HG03565 (cell line): ENCODE measurements at regions not wholly inside any gene's neighbourhood (a gene's known extent, or its start where the extent isn't known, plus 50 kb on each side); places are given as distances from the start of the nearest gene placed in this dataset.
A peak's percentile ranks its signal among the peaks of the same experiment; 100 is the strongest.

ENCODE experiments used
- ATAC-seq: cut with Tn5 transposase; IDR thresholded peaks from one replicate; pipeline ENCODE4 v1.9.1; 2021; ENCODE audit warnings: mild to moderate bottlenecking, moderate library complexity; ENCODE audit not compliant: unreplicated experiment

- ATAC-seq: no peak
Measured at GRCh38 chr12:19971361-19972280, 396.7 kb upstream of the PDE3A start.

DNA sequence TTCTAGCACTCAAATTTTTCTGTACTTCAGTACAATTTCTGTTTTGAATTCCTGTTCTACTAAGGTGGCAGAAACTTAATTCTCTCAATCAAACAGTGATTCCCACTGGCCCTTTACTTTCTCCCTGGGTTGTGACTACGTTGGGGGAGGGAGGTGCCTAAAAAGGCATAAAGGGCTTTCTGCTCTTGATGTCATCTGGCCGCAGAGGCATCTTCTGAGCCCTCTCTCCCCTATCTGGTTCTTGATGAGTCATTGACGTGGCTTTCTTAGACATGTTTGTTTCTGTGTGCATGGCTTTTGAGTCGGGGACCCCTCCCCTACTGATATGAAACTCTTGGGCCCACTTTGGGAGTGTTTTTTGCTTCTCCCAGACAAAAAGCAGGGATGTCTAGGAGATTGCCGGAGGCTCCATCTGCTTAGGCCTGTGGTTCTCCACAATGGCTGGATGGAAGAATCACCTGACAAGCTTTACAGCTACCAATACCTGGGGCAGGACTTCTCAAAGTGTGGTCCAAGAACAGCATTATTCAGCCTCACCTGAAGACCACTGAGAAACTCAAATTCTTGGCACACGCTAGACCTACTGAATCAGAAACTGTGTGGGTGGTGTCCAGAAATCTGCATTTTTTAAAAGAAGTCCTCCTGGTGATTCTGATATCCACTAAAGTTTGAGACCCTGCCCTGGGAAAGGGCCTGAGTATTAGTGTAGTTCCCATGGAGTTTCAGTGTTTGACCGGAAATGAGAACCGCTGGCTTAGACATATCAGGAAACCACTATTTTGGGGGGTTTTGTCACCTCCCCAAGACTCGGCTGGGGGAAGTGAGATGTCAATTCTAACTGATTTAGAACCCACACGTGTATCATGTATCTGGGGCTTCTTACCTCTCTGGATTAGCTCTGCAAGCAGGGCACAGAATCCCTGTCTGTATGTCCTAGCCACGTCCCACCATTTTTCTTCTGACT, 395.7 kb upstream of the PDE3A start:
- ATAC-seq: peak; percentile 58

DNA sequence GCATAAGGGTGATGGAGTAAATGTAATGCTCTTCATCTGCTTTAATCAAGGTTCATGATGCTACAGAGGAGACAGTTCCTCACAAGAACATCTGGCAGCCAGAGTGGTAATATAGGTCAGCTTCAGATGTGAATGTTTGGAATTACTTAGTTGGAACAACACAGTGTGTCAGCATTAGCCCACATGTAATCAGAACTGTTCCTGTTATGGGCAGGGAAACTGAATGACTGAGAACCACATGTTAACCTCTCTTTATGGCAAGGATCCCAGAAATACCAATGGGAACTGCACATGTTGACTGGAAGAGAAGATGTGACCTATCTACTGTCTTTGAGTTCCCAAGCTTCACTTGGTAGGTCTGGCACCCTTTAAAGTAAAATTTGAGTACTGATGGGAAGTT, 390.1 kb upstream of the PDE3A start:
- ATAC-seq: no peak

- ATAC-seq: no peak
Measured at GRCh38 chr12:19979584-19979983, 388.8 kb upstream of the PDE3A start.

- ATAC-seq: no peak
Measured at GRCh38 chr12:19981944-19982343, 386.4 kb upstream of the PDE3A start.

GRCh38 chr12:19988001-19988400, 380.3 kb upstream of the PDE3A start:
- ATAC-seq: no peak

DNA sequence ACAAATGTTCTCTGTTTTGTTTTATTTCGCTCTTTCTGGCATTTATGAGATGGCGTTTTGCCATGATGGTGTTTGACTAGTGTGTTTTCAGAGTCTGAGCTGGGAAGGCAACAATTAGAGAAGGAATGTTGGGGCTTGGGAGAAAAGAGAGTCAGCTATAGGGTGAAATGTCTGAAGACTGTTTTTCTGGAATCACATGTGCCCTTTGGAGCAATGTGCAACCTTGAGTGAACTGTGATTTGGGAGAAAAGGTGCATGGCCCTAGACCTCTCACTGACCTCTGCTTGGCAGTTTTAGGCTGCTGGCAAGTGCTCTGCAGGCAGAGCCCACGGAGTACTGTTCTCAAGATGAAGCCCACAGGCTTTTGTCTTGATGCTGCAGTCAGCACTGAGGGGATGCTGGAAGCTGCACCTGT, 379.9 kb upstream of the PDE3A start:
- no peak for ATAC-seq

- no peak for ATAC-seq
Measured at GRCh38 chr12:19988948-19989347, 379.4 kb upstream of the PDE3A start.

DNA sequence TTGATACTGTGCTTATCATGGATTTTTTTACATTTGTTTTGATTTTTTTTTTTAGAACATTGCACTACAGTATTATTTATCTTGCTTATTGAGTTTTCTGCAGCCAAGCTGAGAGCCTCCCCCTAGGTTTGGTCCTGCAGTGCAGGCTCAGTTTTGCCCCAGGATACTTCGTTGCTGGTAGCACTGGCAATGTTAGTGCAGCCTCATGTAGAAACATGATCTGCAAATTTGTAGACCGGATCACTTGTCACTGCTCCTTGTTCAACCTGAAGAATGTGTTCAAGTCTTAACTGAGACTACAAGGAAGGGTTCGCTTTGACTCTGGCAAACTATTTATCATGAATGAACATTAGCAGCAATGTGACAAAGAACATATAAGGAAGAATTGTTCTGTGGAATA, 377.2 kb upstream of the PDE3A start:
- ATAC-seq: no peak

GRCh38 chr12:19992311-19992710, 376.0 kb upstream of the PDE3A start:
- no peak for ATAC-seq

DNA sequence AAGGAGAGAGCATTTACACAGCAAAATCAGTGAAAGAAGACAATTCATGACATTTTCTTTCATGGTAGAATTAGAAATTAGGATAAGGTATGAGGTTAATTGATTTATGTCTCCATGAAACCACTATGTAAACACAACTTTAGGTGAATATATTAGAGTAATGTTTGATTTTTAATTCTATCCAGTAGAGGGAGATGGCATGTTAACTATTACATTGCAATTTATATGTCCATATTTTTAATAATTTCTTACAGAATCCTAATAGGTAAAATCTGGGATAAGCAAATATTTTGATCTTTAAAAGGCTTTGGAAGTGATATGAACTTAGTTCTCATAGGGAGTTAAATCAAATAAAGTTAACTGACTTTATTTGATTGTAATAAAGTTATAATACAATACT, 373.4 kb upstream of the PDE3A start:
- no peak for ATAC-seq

- no peak for ATAC-seq
Measured at GRCh38 chr12:19997656-19998400, 370.5 kb upstream of the PDE3A start.

DNA sequence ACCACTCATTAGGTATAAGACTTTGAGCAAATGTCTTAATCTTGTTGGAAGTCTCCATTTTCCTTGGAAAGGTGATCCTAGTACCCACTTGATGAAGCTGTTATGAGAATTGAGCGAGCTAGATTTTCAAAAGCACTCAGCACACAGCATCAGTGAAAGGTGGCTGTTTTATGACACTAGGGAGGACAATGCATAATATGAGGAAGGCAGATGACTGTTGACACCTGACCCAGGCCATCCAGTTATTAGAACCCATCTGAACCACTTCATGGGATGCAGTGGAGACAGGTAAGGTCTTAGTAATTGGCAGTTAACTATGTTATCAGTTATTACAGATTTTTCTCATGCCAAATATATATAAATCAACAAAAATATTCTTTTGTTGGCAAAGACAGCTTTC, 369.9 kb upstream of the PDE3A start:
- ATAC-seq: no peak

DNA sequence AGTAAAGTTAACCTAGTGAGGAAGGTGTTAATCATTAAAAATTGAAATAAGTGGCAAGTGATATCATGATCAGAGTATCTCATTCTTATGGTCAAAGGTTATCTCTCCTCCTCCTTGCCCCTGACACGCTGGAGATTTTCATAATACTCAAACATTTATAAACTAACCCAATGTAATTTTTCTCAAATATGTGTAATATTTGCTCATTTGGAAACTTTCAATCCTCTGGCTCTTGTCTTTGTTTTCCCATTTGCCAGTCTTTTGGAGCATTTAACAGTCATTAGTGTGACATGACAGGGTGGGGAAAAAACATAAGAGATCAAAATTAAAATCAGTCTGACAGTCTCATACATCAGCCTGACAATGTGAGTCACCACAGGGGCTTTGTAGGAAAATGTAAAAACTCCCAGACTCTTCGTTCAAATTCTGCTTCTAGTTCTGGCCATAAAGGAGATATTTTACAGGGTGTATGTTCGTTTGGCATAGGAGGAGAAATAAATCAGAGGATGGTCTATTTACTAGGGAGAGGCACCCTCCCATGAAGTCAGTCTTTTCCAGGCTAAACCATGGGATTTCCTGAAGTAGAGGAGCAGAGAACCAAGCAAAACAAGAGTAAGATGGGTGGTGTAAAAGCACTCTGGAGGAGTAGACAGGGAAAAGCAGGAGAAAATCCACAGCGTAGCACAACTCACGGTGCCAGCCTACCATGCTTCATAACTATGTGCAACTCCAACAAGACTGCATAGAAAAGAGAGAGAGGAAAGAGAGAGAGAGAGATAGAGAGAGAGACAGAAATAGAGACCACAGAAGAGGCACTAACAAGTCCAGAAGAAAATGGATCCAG, 369.2 kb upstream of the PDE3A start:
- no peak for ATAC-seq

DNA sequence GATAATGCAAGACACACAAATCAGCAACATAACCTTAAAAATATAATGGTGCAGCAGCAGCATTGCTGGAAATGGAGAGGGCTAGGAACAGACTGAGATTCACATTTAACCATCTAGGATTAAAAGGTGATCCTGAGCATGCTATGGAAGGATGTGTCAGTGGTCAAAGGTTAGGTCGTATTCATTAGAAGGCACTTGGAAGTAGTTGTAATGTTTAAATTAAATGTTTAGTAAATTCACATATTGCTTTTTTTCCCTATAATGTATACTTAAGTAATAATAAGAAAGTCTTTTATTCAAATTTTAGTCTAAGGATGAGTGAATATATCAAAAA, 368.6 kb upstream of the PDE3A start:
- no peak for ATAC-seq

GRCh38 chr12:20000229-20000849, 368.0 kb upstream of the PDE3A start:
- ATAC-seq: no peak

GRCh38 chr12:20003252-20003651, 365.1 kb upstream of the PDE3A start:
- ATAC-seq: no peak

- ATAC-seq: no peak
Measured at GRCh38 chr12:20004952-20005351, 363.4 kb upstream of the PDE3A start.

DNA sequence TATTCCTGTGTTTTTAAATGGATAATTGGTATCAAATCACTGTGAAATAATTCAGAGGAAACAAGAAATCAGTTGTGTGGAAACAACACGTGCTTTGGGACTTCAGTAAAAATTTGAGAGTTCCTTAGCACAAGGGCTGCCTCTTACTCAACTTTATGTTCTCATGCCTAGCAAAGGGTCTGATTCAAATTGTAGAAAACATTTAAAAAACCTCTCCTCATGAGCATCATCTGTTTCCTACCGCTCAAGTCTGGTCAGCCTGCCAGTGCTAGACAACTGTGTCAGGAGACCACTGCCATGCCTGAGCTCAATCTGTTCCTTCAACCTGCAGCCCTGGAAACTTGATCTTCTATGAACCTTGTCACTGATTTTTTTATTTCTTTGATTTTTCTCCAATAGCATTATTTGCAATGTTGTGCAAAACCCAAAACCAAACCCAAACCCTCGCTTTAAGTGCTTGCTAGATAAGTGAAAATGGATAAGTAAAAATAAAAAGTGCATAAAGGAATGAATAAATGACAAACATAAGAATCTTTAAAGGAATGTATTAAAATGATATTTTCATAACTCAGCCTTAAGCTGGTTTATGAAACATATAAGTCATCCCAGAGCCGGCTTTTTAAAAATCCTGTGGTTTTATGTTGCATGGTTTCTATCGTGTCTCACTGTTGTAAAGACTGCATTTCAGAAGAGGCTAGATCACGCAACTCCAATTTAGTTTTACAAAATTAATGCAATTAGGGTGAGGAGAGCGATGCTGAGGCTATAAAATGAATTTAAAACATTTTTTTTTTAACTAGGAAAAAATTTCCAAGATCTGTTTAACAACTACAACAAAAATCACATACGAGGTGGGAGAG, 361.2 kb upstream of the PDE3A start:
- ATAC-seq: no peak
